ENCODE measurements at regions not wholly inside any gene's neighbourhood (a gene's known extent, or its start where the extent isn't known, plus 50 kb on each side); places are given as distances from the start of the nearest gene placed in this dataset.

DNA sequence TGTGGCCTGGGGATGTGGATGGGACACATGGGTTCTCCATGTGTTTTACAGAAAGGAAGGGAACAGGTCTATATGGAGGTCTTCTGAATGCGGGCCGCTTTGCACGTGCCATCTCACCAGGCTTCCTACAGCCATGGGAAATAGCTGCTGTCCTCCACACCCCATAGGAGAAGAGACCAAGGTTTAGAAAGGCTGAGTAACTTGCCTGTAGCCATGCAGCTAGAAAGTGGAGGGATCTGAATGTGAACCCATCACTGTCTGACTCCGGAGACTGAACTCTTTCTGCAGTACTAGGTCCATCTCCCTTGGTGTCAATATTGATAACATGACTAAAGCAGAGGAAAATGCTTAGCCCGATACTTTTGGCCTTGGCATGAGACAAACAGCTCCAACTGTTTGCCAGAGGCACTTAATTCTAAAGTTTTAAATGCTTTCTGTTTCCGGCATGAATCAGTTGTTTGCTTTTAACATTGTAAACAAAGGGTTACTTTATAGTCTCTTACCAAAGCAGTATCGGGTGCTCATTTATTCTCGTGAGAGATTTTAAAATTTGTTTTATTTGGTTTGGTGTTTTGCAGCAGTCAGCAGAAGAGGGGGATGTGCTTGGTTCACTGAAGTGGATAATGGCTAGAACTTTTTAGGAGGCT is 64.8 kb upstream of the LOXL4 start:
- DNase-seq (ENCODE audit: low read depth in 2 of 3, low spot score in 2 of 3) = no peak

DNA sequence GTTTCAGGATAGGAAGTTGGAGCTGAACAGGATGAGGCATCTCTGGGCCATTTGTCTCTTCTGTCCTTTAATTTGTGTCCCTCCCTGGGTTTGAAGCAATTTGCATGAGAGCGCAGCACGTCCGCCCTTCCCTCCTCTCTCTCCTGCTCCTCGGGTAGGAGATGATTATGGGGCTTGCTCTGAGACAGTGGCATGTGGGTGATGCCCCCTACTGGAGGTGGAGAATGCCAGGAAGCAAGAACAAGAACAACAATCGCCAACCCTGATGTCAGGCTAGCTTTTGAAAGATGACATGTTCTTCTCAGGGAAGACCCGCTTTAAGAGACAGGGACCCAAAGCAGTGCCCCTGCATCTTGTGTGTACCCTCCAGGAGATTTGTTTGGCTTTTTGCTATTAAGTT is 63.9 kb upstream of the LOXL4 start:
- DNase-seq (ENCODE audit: low read depth in 2 of 3, low spot score in 2 of 3) = peak in 1 of 3 donors; percentile 46

DNA sequence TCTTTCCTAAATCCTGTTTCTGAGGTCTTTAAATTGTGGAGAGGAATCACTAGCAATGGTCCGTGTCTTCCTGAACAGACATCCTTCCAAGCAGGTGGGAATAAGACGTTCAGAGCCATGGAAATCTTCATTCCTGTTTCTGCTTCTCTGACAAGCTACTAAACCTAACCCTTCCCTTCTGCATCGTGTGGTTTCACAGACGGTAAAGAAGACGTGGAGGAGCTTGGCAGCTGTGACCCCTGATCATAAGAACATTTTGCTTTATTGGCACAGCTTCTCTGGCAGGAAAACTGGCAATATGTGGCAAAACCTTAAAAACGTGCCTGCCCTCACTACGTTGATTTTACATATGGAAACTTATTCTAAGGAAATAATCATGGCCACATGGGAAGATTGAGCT is 63.0 kb upstream of the LOXL4 start:
- DNase-seq (ENCODE audit: low read depth in 2 of 3, low spot score in 2 of 3) = no peak

DNA sequence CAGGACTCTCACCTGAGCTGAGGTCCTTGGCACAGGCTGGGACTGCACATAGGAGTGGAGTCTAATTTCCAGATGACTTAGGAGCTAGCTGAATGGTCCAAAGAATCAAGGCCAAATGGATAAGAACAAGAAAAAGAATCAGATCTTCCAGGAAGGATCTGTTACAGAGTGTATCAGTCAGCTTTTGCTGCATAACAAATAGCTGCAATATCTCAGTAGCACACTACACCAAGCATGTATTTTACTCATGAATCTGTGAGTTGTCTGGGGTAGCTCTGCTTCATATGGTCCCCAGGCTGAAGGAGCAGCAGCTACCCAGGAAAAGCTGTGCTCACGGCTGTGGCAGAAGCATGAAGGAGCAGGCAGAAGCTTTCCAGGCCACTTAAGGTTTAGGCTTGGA is 60.6 kb upstream of the LOXL4 start:
- no peak for DNase-seq (ENCODE audit: low read depth in 2 of 3, low spot score in 2 of 3)

DNA sequence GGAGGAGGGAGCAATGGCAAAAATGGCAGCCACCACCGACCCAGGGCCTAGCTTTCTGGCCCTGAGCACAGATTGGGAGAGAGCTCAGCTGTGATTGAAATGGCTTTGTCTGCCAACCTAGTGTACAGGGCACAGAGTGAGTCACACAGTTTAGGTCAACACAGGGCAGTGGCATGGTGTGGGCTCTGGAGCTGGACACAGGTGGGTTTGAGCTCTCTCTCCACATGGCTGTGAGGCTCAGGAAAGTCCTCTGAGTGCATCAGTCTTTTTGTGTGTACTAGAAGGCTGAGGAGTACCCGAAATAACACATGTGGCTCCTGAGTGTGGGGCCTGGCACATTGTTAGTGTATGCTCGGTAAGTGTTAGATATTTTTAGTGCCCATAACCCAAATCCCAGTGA is 60.2 kb upstream of the LOXL4 start:
- no peak for DNase-seq (ENCODE audit: low read depth in 2 of 3, low spot score in 2 of 3)

- DNase-seq (ENCODE audit: low read depth in 2 of 3, low spot score in 2 of 3) = no peak
These were observed 58.6 kb upstream of the LOXL4 start for GRCh38 chr10:98326621-98327027.

DNA sequence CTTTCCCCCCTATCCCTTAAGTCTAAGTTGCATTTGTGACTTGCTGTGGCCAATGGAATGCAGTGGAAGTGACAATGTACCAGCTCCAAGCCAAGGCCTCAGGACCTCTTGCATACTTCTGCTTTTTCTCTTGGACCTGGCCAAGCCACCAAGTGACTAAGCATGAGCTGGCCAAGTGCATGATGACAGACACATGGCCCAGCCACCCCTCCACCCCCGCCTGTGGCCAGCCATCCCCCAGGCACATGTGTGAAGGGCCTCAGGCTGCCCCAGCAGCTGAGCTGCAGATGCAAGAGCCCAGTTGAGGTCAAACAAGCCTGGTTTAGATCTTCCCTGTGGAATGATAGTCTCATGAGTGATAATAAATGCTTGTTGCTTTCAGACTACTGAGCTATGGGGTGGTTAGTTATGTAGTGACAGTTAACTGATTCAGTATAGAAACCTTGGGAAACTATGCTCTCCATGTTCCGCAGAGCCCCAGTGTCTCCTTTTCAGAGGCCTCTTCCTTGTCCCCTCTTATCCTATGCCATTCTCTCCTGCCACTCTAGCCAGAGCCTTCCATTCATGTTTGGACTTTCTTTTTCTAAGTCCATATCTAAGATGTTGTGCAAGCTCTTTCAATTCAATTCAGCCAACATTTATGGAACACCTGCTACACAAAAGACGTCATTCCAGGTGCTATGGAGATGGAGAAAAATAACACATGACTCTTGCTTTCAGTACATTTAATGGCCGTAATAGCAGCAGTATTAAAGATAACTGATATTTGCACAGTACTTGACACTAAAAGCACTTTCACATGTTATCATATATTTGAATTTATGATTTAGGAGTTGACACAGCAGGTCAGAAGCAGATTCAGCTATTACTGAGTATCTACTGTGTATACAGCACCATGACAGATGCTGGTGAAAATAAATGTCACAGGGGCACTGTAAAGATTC is 55.5 kb upstream of the LOXL4 start:
- DNase-seq (ENCODE audit: low read depth in 2 of 3, low spot score in 2 of 3) = peak in 2 of 3 donors; percentile 80 to 89

GRCh38 chr10:98321186-98321780 is 53.3 kb upstream of the LOXL4 start:
- DNase-seq (ENCODE audit: low read depth in 2 of 3, low spot score in 2 of 3) = no peak

DNA sequence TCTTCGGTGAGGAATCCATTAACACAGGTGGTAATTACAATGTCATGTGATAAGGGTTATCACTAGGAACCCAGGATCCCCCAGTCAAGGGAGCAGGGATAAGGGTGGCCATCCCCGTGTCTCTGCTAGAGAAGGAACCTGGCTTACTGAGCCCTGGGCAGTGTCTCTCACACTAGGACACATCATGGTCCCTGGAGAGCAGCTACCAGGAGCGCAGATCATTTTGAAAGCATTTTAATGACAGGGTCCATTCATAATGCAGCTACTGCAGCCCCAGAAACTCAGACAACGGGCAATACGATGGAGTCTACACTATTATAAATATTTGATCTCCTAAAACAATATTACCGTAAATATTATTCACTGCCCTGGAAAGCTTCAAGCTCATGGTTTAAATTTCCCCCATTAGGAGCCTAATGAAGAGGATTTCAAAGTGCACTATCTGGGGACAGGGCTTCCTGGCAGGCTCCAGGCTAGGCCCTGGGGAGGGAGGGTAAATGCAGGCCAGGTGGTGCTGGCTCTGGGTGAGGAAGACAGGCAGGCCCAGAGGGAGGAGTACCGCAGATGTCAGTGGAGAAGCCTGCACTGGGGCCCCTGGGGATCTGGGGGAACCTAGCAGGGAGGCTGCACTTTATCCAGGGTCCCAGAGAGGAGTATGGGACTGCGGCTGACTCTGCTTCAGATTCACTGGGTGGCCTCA is 52.6 kb upstream of the LOXL4 start:
- DNase-seq (ENCODE audit: low read depth in 2 of 3, low spot score in 2 of 3) = no peak

- no peak for DNase-seq (ENCODE audit: low read depth in 2 of 3, low spot score in 2 of 3)
These were observed 50.9 kb upstream of the LOXL4 start for GRCh38 chr10:98318861-98319260.

Measured in hematopoietic multipotent progenitor cell (in vitro differentiated cells).